HAP-1 (cell line): ENCODE measurements at regions not wholly inside any gene's neighbourhood (a gene's known extent, or its start where the extent isn't known, plus 50 kb on each side); places are given as distances from the start of the nearest gene placed in this dataset.
A peak's percentile ranks its signal among the peaks of the same experiment; 100 is the strongest.
"Not testable (repeated sequence)": the region's sequence is repeated elsewhere in the genome, so short reads cannot be mapped to it uniquely, and the experiment has no call there.

Experiments
- DNase-seq, 2 experiments: peaks; one replicate each; pipeline ENCODE4 v3.0.0-alpha.2; 2016 to 2020; ENCODE audit warnings: low spot score in 2 of 2
- H3K27me3 ChIP-seq: fragments of 250-450 bp; sonication (Bioruptor Pico); 2 replicates; pipeline ENCODE4 v1.5.1; 2020; ENCODE audit warnings: low read depth, mild to moderate bottlenecking, moderate library complexity
- H3K36me3 ChIP-seq: fragments of 250-450 bp; sonication (Bioruptor Pico); replicated peaks from 2 replicates; pipeline ENCODE4 v1.5.1; 2020; ENCODE audit warnings: mild to moderate bottlenecking
- H3K4me1 ChIP-seq: fragments of 250-450 bp; sonication (Bioruptor Pico); 2 replicates; pipeline ENCODE4 v1.5.1; 2020; ENCODE audit warnings: mild to moderate bottlenecking
- H3K4me3 ChIP-seq: fragments of 250-450 bp; sonication (Bioruptor Pico); 2 replicates; pipeline ENCODE4 v1.5.1; 2020; ENCODE audit warnings: mild to moderate bottlenecking, moderate library complexity
- H3K9me3 ChIP-seq: fragments of 250-450 bp; sonication (Bioruptor Pico); 2 replicates; pipeline ENCODE4 v1.5.1; 2020; ENCODE audit warnings: mild to moderate bottlenecking, moderate library complexity
- in situ Hi-C: fragments of 300-500 bp; cut with MboI; formaldehyde crosslinking; loops from 3 replicates; pipeline ENCODE4 v1.14.3; 2020; ENCODE audit warnings: low sequenced_read_pairs, inconsistent platforms, mixed read lengths

DNA sequence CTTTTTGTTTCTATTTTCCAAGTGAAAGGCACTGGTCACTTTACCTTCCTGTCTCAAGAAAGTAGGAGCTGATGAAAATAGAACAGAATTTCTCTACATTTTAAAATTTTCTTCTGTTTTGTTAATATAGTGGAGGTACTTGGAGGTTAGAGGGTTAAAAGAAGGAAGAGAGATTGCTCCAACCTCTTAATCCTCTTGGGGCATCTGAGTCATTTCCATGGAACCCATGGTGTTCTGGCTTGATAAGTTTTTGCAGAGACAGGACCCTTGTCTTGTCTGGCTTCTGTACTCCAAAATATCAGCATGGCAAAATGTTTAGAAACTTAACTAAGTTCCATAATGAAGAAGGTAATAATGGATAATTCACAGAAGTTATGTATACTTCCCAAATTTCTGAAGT is 727.2 kb downstream of the C4orf33 start:
- no peak for DNase-seq
- in situ Hi-C loops = no loop called here
- H3K9me3 ChIP-seq = no peaks in the 10 kb centered on the region
- H3K4me1 ChIP-seq = no peaks in the 10 kb centered on the region
- no peaks in the 10 kb centered on the region for H3K27me3 ChIP-seq
- H3K36me3 ChIP-seq = no peaks in the 10 kb centered on the region
- H3K4me3 ChIP-seq = no peak overlapping the region

DNA sequence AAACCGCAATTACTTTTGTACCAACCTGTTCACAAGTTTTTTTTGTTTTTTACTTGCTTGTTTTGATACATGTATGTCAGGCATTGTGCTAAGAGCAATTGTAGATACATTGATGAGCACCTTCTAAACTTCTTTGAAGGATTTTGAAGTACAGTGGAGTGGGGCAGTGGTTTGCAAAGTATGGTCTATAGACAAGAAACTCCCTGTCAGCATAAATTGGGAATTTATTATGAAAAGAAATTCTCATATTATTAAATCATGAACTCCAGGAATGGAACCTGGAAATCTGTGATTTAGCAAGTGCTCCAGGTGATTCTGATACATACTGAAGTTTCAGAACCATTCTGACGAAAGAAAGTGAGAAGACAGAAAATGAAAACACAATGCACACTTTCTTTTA is 733.4 kb downstream of the C4orf33 start:
- H3K36me3 ChIP-seq = no peaks in the 10 kb centered on the region
- in situ Hi-C loops = no loop called here
- H3K27me3 ChIP-seq = no peaks in the 10 kb centered on the region
- H3K9me3 ChIP-seq = no peaks in the 10 kb centered on the region
- H3K4me1 ChIP-seq = no peaks in the 10 kb centered on the region
- H3K4me3 ChIP-seq = no peak overlapping the region
- no peak for DNase-seq

DNA sequence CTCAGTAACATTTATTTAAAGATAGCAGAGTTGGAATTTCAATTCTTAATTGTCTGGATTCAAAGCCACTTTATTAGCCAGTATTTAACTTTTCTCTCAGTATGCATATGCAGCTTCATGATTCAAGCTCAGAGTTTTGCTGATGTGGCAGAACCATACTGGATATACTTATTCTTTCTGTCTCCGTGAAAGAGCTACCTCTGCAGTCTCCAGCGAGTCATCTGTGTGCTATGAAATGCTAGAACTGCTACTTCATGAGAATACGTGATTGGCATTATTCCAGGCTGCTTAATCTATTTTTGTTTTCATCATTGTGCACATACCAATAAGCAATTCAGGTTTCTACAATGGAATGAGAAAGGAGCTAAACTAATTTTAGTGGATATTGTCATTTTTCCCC is 743.7 kb downstream of the C4orf33 start:
- no peaks in the 10 kb centered on the region for H3K27me3 ChIP-seq
- H3K4me3 ChIP-seq = no peak overlapping the region
- H3K36me3 ChIP-seq = no peaks in the 10 kb centered on the region
- in situ Hi-C loops = no loop called here
- DNase-seq = no peak
- no peaks in the 10 kb centered on the region for H3K9me3 ChIP-seq
- H3K4me1 ChIP-seq = no peaks in the 10 kb centered on the region

DNA sequence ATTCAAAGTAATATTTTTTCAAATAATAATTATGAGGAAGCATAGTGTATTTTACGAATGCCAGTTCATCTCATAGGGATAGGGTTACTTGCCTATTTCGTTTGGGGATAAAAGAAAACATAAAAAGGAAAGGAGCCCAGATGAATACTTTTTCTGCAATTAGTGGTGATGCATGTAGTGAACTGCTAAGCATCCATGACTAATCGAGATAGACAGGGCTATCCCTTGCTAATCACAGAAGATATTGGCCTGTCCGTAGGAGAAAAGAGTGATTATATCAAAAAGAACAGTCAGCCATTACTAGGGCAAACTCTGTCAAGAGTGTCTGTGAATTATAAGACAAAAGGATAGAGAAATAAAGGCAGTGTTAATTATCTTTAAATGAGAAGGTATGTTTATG is 746.1 kb downstream of the C4orf33 start:
- Histone ChIP-seq H3K9me3 (no peaks in the 10 kb centered on the region), H3K27me3 (no peaks in the 10 kb centered on the region), H3K4me3 (no peak overlapping the region), H3K4me1 (no peaks in the 10 kb centered on the region), H3K36me3 (no peaks in the 10 kb centered on the region)
- in situ Hi-C loops = no loop called here
- no peak for DNase-seq

DNA sequence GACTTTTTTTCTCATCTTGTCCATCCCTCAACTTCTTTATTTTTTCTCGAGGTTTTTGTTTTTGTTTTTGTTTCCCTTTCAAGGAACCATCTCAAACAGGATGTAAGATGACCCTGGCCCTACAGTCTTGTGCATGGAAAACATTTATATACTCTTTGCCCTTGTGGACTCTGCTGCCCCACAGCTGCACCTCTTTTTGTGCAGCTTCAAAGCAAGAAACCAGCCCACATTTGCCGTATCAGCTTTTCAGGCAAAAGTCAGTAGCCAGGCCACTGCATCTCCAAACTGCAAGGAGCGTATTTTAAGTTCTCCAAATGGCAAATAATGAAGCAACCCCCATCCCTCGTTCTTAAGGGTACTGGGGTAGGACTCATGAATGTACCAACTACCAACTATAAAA is 756.5 kb downstream of the C4orf33 start:
- DNase-seq = no peak
- no peaks in the 10 kb centered on the region for H3K36me3 ChIP-seq
- H3K9me3 ChIP-seq = no peaks in the 10 kb centered on the region
- H3K4me3 ChIP-seq = no peak overlapping the region
- in situ Hi-C loops = no loop called here
- no peaks in the 10 kb centered on the region for H3K27me3 ChIP-seq
- no peaks in the 10 kb centered on the region for H3K4me1 ChIP-seq

DNA sequence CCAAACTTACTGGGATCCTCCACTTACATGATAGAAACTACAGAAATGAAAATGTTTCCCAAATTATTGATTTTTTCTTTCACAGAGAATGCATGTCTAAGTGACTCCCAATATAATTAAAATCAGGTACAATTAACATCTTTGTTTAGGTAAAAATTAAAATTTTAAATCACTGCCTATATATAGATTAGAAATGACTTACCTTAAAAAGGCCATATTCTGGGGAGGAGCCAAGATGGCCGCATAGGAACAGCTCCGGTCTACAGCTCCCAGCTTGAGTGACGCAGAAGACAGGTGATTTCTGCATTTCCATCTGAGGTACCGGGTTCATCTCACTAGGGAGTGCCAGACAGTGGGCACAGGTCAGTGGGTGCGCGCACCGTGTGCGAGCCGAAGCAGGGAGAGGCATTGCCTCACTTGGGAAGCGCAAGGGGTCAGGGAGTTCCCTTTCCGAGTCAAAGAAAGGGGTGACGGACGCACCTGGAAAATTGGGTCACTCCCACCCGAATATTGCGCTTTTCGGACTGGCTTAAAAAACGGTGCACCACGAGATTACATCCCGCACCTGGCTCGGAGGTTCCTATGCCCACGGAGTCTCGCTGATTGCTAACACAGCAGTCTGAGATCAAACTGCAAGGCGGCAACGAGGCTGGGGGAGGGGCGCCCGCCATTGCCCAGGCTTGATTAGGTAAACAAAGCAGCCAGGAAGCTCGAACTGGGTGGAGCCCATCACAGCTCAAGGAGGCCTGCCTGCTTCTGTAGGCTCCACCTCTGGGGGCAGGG is 757.9 kb downstream of the C4orf33 start:
- H3K4me3 ChIP-seq, H3K27me3 ChIP-seq, H3K36me3 ChIP-seq, in situ Hi-C loops, H3K4me1 ChIP-seq, H3K9me3 ChIP-seq, DNase-seq: not testable (repeated sequence)

DNA sequence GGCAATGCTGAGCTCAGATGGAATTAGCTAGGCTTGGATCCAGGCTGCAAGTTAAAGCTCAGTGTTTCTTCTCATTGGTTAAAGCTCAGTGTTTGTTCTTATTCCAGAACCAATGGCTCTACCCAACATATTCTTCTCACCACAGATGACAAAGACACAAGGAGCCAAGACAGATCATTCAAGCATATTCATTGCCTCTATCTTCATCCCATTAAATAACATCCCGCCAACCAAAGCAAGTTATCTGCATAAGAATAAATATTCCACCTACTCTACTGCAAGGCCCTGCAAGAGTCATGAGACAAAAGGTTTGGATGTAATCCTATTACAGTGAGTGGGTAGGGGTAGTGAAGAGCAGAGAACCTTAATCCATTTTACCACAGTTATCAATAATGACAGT is 766.5 kb downstream of the C4orf33 start:
- H3K4me3 ChIP-seq = no peak overlapping the region
- no peaks in the 10 kb centered on the region for H3K36me3 ChIP-seq
- in situ Hi-C loops = no loop called here
- H3K4me1 ChIP-seq = peaks cover 8% of the 10 kb centered on the region
- no peaks in the 10 kb centered on the region for H3K27me3 ChIP-seq
- H3K9me3 ChIP-seq = no peaks in the 10 kb centered on the region
- DNase-seq = peak; percentile 26 to 84

DNA sequence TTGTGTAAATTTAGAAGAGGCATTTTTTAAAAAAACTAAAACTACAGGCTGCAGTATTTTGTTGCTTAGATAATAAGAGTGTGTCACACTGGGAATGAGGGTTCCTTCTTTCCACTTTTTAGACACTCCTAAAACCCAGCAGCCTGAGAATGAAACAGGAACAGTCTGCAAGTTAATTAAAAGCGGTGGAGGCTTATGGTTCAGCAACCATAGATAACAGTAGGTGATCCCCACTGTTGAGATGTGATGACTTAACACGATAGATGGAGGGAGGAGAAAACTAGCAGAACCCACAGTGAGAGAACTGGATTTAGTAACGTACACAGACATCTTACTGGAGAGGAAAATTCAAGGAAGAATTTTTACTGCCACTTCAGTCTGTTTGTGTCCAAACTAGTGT is 767.3 kb downstream of the C4orf33 start:
- Histone ChIP-seq H3K9me3 (no peaks in the 10 kb centered on the region), H3K4me3 (no peak overlapping the region), H3K4me1 (peaks cover 8% of the 10 kb centered on the region), H3K36me3 (no peaks in the 10 kb centered on the region), H3K27me3 (no peaks in the 10 kb centered on the region)
- in situ Hi-C loops = no loop called here
- no peak for DNase-seq

DNA sequence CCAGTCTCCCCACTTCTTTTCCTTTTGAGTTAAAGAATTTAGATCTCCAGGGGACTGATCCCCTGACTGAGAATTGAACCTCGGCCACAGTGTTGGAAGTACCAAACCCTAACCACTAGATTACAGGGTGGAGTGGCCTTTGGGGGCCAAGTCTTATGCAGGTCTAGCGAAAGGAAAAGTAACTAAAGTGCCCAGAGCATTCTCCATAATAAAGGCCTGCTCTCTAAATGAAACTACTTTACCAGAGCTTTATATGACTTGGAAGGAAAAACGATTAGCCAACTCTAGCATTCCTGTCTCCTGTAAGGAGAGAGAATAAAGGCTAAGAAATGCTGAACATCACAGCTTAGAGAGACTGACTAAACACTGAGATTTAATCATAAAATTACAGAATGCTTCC is 788.0 kb downstream of the C4orf33 start:
- in situ Hi-C loops = no loop called here
- Histone ChIP-seq H3K4me1 (no peaks in the 10 kb centered on the region), H3K4me3 (no peak overlapping the region), H3K27me3 (no peaks in the 10 kb centered on the region), H3K36me3 (no peaks in the 10 kb centered on the region), H3K9me3 (no peaks in the 10 kb centered on the region)
- no peak for DNase-seq

DNA sequence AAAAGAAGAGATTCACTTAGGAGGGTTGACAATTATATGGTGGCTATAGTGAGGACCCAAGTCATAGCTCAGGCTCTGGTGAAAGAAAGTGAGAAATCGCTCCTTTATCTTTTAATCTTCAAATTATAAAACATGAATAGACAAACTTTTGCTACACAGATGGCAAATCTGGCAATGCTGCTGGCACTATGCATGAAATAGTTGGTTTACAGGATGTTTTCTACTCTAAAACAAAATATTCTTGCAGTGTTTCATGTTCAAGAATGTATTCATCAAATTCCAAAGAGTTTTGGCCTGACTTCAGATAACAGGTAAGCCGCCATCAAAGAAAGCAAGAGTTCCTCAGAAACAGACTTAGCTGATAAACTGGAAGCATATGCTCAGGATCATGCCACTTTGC is 801.2 kb downstream of the C4orf33 start:
- no peak for DNase-seq
- Histone ChIP-seq H3K4me3 (no peak overlapping the region), H3K36me3 (no peaks in the 10 kb centered on the region), H3K4me1 (no peaks in the 10 kb centered on the region), H3K27me3 (no peaks in the 10 kb centered on the region), H3K9me3 (no peaks in the 10 kb centered on the region)
- in situ Hi-C loops = no loop called here

DNA sequence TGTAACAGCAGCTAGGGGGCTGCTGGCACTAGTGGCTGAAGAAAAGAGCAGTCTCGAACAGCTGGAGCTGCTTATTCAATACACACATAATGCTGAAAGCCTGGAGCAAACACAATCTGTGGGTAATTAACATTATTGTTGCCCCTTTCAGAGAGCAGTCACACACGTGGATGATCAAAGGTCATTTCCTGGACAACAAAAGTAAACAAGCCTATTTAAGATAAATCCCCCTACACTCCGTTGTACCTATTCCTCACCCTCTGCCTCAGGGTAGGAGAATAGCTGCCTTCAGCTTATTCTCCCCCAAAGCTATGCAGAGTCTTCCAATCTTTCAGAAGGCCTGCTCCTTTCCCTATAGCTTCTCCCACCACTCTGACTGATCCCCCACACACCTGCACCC is 803.9 kb downstream of the C4orf33 start:
- no peak for DNase-seq
- Histone ChIP-seq H3K27me3 (no peaks in the 10 kb centered on the region), H3K36me3 (no peaks in the 10 kb centered on the region), H3K4me3 (no peak overlapping the region), H3K4me1 (no peaks in the 10 kb centered on the region), H3K9me3 (no peaks in the 10 kb centered on the region)
- in situ Hi-C loops = no loop called here

DNA sequence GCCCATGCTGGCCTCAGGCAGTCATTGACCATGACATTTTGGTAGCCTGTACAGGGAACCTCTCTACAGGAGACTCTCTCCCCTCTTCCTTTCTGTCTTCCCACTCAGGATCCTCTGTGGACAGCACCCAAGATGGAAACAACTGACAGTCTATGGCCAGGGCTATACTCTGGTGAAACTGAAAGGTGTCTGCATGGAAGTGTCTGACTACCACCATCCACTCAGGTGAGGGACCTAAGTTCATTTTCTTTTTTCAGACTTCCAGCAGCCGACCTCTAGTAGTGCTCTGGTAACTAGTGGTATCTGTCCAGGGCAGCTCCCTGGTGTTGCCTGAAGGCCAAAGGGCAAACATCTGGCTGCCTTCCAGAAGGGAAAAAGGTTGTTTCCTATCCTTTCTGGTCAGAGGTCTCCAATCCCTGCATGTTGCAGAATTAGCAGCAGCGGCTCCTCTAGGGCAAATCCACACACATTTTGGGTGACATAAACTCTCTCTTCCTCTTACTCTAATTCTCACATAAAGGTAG is 804.5 kb downstream of the C4orf33 start:
- in situ Hi-C loops = no loop called here
- H3K4me3 ChIP-seq = no peak overlapping the region

DNA sequence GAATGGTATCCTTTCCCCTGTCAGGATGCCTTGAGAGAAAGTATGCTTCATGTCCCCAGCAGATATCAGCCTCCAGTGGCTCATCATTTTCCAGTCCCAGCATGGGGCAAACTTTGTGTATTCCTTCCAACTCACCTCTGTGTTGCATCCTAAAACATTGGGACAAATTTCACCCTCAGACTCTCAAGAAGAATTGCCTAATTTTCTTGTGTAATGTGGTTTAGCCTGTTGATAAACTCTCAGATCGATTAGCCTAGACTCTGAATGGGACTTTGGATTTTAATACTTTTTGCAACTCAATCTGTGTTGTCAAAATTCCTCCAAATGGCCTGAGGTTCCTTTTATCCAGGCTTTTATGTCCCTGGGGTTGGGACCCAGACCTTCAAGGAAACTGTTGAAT is 805.3 kb downstream of the C4orf33 start:
- Histone ChIP-seq H3K36me3 (no peaks in the 10 kb centered on the region), H3K4me3 (no peak overlapping the region)
- in situ Hi-C loops = no loop called here

More for the DNA sequence above, 804.5 kb downstream of the C4orf33 start:
- no peak for DNase-seq
- H3K27me3 ChIP-seq = no peaks in the 10 kb centered on the region
- no peaks in the 10 kb centered on the region for H3K36me3 ChIP-seq
- no peaks in the 10 kb centered on the region for H3K9me3 ChIP-seq
- H3K4me1 ChIP-seq = no peaks in the 10 kb centered on the region

DNA sequence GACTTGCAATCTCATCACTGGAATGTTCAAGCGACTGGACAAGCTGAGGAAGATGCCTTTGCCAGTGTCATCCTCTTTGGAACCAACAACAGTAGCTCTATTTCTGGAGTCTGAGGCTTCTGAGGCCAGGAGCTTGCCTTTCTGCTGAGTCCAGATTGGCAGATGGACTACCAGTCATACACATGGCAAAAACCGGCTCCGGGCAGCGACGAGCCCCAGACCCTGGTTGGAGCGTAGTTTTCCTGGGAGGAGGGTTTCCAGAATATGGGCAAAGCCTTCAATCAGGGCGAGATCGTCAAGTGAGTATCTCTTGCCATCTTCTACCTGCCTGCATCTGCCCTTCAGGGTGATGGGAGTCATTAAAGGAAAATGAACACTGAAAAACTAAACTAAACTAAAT is 807.9 kb downstream of the C4orf33 start:
- Histone ChIP-seq H3K4me1 (no peaks in the 10 kb centered on the region), H3K4me3 (no peak overlapping the region), H3K36me3 (no peaks in the 10 kb centered on the region), H3K27me3 (no peaks in the 10 kb centered on the region), H3K9me3 (no peaks in the 10 kb centered on the region)
- no peak for DNase-seq
- in situ Hi-C loops = no loop called here

More for the DNA sequence above, 805.3 kb downstream of the C4orf33 start:
- no peak for DNase-seq
- Histone ChIP-seq H3K27me3 (no peaks in the 10 kb centered on the region), H3K4me1 (no peaks in the 10 kb centered on the region), H3K9me3 (no peaks in the 10 kb centered on the region)

DNA sequence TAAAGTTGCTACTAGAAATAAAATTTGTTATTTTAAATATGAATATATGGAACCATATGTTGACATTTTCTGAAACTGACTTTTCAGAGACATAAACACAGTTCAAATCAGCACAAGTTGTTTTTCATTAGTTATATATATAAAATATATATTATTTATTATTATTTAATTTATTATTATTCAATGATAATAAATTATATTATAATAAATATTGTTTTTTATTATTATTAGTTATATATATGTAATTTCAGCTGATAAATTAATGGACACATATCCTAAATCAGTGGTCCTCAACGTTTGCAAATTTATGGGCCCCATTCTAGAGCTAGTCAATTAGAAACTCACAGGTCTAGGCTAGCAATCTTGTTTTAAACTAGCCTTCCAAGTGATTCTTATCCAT is 809.3 kb downstream of the C4orf33 start:
- Histone ChIP-seq H3K4me1 (no peaks in the 10 kb centered on the region), H3K4me3 (no peak overlapping the region), H3K36me3 (no peaks in the 10 kb centered on the region), H3K27me3 (no peaks in the 10 kb centered on the region), H3K9me3 (no peaks in the 10 kb centered on the region)
- no peak for DNase-seq
- in situ Hi-C loops = no loop called here
